Endothelial cell of umbilical vein (primary cell): ENCODE measurements at regions not wholly inside any gene's neighbourhood (a gene's known extent, or its start where the extent isn't known, plus 50 kb on each side); places are given as distances from the start of the nearest gene placed in this dataset.

ENCODE experiments used
- CTCF ChIP-seq, 2 donors: IDR thresholded peaks; 1 replicate in 1 of 2; 2 replicates in 1 of 2; pipeline ENCODE4 v1.5.1; 2011; ENCODE audit warnings: low read length in 2 of 2, mild to moderate bottlenecking in 2 of 2, moderate library complexity in 2 of 2, control low read depth in 1 of 2, inconsistent platforms in 1 of 2, low read depth in 1 of 2; ENCODE audit not compliant: insufficient read depth in 1 of 2; ENCODE audit errors: extremely low read depth in 1 of 2
- EZH2 ChIP-seq: IDR thresholded peaks from 2 replicates; pipeline ENCODE4 v1.6.1; 2012; ENCODE audit warnings: borderline replicate concordance, low read depth, mild to moderate bottlenecking, moderate library complexity, low read length, inconsistent platforms; ENCODE audit not compliant: severe bottlenecking
- FOS ChIP-seq: IDR thresholded peaks from 2 replicates; pipeline ENCODE4 v1.6.1; 2011; ENCODE audit warnings: mild to moderate bottlenecking, low read length, moderate library complexity, borderline replicate concordance; ENCODE audit not compliant: insufficient read depth
- GATA2 ChIP-seq: IDR thresholded peaks from 2 replicates; pipeline ENCODE4 v1.7.0; 2011; ENCODE audit warnings: low read depth, mild to moderate bottlenecking, moderate library complexity, mixed read lengths, low read length; ENCODE audit not compliant: insufficient read length, insufficient read depth
- JUN ChIP-seq: IDR thresholded peaks from 2 replicates; pipeline ENCODE4 v1.6.1; 2011; ENCODE audit warnings: borderline replicate concordance, low read depth; ENCODE audit not compliant: insufficient read length, insufficient read depth
- MAX ChIP-seq: IDR thresholded peaks from 2 replicates; pipeline ENCODE4 v1.6.1; 2011; ENCODE audit not compliant: insufficient read depth, insufficient read length
- MYC ChIP-seq: IDR thresholded peaks from one replicate; pipeline ENCODE4 v1.6.1; 2011; ENCODE audit warnings: mild to moderate bottlenecking, low read depth, low read length
- POLR2A ChIP-seq: IDR thresholded peaks from 2 replicates; pipeline ENCODE4 v1.6.1; 2012; ENCODE audit warnings: low read depth, mild to moderate bottlenecking, control low read depth, low read length
- POLR2AphosphoS5 ChIP-seq: IDR thresholded peaks from 2 replicates; pipeline ENCODE4 v1.6.1; 2012; ENCODE audit warnings: low read depth, mild to moderate bottlenecking, control low read depth, low read length, moderate library complexity; ENCODE audit not compliant: insufficient read depth

GRCh38 chr3:84881288-84881687 lies 77.5 kb upstream of the CADM2 start:
- TF ChIP-seq CTCF (IDR thresholded peaks at IDR 0.05; ENCODE audit: extremely low read depth in 1 of 2, insufficient read depth in 1 of 2, low read depth in 1 of 2, low read length in 2 of 2): no peak
- TF ChIP-seq POLR2A: no peak
- no peak for TF ChIP-seq POLR2AphosphoS5
- no peak for TF ChIP-seq MYC
- TF ChIP-seq FOS: no peak
- no peak for TF ChIP-seq EZH2
- no peak for TF ChIP-seq MAX
- TF ChIP-seq JUN: no peak
- TF ChIP-seq GATA2: no peak
